ENCODE measurements at regions not wholly inside any gene's neighbourhood (a gene's known extent, or its start where the extent isn't known, plus 50 kb on each side); places are given as distances from the start of the nearest gene placed in this dataset.
A peak's percentile ranks its signal among the peaks of the same experiment; 100 is the strongest.
"Not testable (repeated sequence)": the region's sequence is repeated elsewhere in the genome, so short reads cannot be mapped to it uniquely, and the experiment has no call there.

- no peaks in the 10 kb centered on the region for H3K9me3 ChIP-seq
- intact Hi-C loops (cut with DNase I) = no loop called here
- peak overlapping the region in 2 of 3 donors; percentile 24 to 38 for H3K27ac ChIP-seq
- no peaks in the 10 kb centered on the region for H3K36me3 ChIP-seq
- 93 to 95% methylated on average over 25 of the region's 25 CpGs for WGBS, 2 donors
- no peaks in the 10 kb centered on the region for H3K27me3 ChIP-seq
- DNase-seq = no peak
- TF ChIP-seq CTCF (IDR thresholded peaks at IDR 0.05) (no peak), POLR2A (IDR thresholded peaks at IDR 0.05) (no peak)
- H3K4me3 ChIP-seq (replicated peaks in 1 of 3) = no peak overlapping the region
- peaks cover 11 to 17% of the 10 kb centered on the region in 2 donors for H3K4me1 ChIP-seq
Observed at GRCh38 chr14:99036611-99037293, 235.2 kb downstream of the BCL11B start.

- H3K9me3 ChIP-seq; intact Hi-C loops (cut with DNase I); DNase-seq; H3K27me3 ChIP-seq; H3K4me3 ChIP-seq (replicated peaks in 1 of 3); H3K36me3 ChIP-seq; H3K27ac ChIP-seq: not testable (repeated sequence)
- 93 to 94% methylated on average over 1 of the region's 1 CpG for WGBS, 2 donors
- H3K4me1 ChIP-seq = peaks cover 11 to 19% of the 10 kb centered on the region in 2 donors
Observed at GRCh38 chr14:99037326-99037725, 234.7 kb downstream of the BCL11B start.

GRCh38 chr14:99037777-99038430 lies 234.1 kb downstream of the BCL11B start:
- 76 to 82% methylated on average over 10 of the region's 10 CpGs for WGBS, 2 donors
- H3K36me3 ChIP-seq = no peaks in the 10 kb centered on the region
- TF ChIP-seq POLR2A (IDR thresholded peaks at IDR 0.05) (no peak), CTCF (IDR thresholded peaks at IDR 0.05) (no peak)
- H3K4me1 ChIP-seq = peaks cover 11 to 25% of the 10 kb centered on the region in 2 donors
- DNase-seq = no peak
- H3K27me3 ChIP-seq = no peaks in the 10 kb centered on the region
- intact Hi-C loops (cut with DNase I) = no loop called here
- no peak overlapping the region for H3K27ac ChIP-seq
- H3K9me3 ChIP-seq = no peaks in the 10 kb centered on the region
- H3K4me3 ChIP-seq (replicated peaks in 1 of 3) = no peak overlapping the region

GRCh38 chr14:99038431-99038820 lies 233.6 kb downstream of the BCL11B start:
- intact Hi-C loops (cut with DNase I) = no loop called here
- TF ChIP-seq CTCF (IDR thresholded peaks at IDR 0.05) (no peak), POLR2A (IDR thresholded peaks at IDR 0.05) (no peak)
- H3K27ac ChIP-seq = no peak overlapping the region
- H3K4me1 ChIP-seq = peaks cover 11 to 26% of the 10 kb centered on the region in 2 donors
- no peaks in the 10 kb centered on the region for H3K36me3 ChIP-seq
- H3K4me3 ChIP-seq (replicated peaks in 1 of 3) = no peak overlapping the region
- WGBS, 2 donors = 89 to 95% methylated on average over 3 to 4 of the region's 4 CpGs
- no peaks in the 10 kb centered on the region for H3K9me3 ChIP-seq
- no peaks in the 10 kb centered on the region for H3K27me3 ChIP-seq
- no peak for DNase-seq

GRCh38 chr14:99039331-99040041 lies 232.5 kb downstream of the BCL11B start:
- H3K9me3 ChIP-seq = no peaks in the 10 kb centered on the region
- H3K4me3 ChIP-seq (replicated peaks in 1 of 3) = no peak overlapping the region
- TF ChIP-seq CTCF (IDR thresholded peaks at IDR 0.05) (no peak), POLR2A (IDR thresholded peaks at IDR 0.05) (no peak)
- DNase-seq = no peak
- H3K27me3 ChIP-seq = no peaks in the 10 kb centered on the region
- no peak overlapping the region for H3K27ac ChIP-seq
- peaks cover 11 to 26% of the 10 kb centered on the region in 2 donors for H3K4me1 ChIP-seq
- intact Hi-C loops (cut with DNase I) = no loop called here
- 91 to 93% methylated on average over 12 of the region's 12 CpGs for WGBS, 2 donors
- H3K36me3 ChIP-seq = no peaks in the 10 kb centered on the region
